ENCODE measurements at regions not wholly inside any gene's neighbourhood (a gene's known extent, or its start where the extent isn't known, plus 50 kb on each side); places are given as distances from the start of the nearest gene placed in this dataset.

DNA sequence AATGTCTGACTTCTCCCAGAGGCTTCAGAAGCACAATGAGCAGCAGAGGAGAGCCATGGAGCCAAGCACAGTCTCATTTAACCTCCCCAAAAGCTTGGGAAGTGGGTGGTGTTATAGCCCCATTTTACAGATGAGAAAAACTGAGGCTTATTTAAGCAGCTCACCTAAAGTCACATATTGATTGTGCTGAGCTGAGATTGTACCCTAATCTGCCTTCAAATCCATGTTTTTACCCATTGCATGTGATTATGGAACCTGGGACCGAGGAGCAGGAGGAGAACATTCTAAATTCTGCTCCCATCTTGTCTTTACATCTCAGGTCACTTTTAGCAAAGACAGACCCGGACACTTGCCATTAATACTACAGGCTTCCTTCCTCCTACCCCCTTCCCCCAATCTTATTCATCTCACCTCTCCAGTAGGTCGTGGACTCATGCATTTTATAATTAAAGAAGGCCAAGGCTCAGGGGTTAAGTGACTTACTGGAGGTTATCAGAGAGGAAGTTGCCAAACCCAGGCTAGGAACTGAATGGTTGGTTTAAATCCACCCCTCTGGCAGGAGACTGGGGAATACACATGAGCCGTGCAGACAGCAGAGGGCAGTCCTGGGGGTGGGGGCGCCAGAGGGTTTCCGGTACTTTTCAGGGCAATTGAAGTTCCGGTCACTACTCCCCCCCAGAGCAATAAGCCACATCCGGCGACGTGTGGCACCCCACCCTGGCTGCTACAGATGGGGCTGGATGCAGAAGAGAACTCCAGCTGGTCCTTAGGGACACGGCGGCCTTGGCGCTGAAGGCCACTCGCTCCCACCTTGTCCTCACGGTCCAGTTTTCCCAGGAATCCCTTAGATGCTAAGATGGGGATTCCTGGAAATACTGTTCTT is 51.0 kb upstream of the IL17B start (continued):
- TF ChIP-seq, protein P1, sequence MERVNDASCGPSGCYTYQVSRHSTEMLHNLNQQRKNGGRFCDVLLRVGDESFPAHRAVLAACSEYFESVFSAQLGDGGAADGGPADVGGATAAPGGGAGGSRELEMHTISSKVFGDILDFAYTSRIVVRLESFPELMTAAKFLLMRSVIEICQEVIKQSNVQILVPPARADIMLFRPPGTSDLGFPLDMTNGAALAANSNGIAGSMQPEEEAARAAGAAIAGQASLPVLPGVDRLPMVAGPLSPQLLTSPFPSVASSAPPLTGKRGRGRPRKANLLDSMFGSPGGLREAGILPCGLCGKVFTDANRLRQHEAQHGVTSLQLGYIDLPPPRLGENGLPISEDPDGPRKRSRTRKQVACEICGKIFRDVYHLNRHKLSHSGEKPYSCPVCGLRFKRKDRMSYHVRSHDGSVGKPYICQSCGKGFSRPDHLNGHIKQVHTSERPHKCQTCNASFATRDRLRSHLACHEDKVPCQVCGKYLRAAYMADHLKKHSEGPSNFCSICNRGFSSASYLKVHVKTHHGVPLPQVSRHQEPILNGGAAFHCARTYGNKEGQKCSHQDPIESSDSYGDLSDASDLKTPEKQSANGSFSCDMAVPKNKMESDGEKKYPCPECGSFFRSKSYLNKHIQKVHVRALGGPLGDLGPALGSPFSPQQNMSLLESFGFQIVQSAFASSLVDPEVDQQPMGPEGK (CRISPR knock-in tag; IDR thresholded peaks at IDR 0.05): peak; percentile 98
- TF ChIP-seq RARA (CRISPR knock-in tag; IDR thresholded peaks at IDR 0.05): peak; percentile 34; the same call in 1 of the 2 replicates
- peak; percentile 80 for TF ChIP-seq PHF20 (CRISPR knock-in tag; IDR thresholded peaks at IDR 0.05)
- peak; percentile 24; the same call in 1 of the 2 replicates for TF ChIP-seq TCF7 (IDR thresholded peaks at IDR 0.05; ENCODE audit: low read depth)
- TF ChIP-seq ZNF292 (CRISPR knock-in tag; IDR thresholded peaks at IDR 0.05; ENCODE audit: borderline replicate concordance, low read depth): 0 out of 2 replicates have a peak, but pooled peaks have one; percentile 19
- TF ChIP-seq KLF15 (CRISPR knock-in tag; IDR thresholded peaks at IDR 0.05; ENCODE audit: borderline replicate concordance): peak; percentile 71; the same call in 1 of the 2 replicates
- TF ChIP-seq, protein P2, sequence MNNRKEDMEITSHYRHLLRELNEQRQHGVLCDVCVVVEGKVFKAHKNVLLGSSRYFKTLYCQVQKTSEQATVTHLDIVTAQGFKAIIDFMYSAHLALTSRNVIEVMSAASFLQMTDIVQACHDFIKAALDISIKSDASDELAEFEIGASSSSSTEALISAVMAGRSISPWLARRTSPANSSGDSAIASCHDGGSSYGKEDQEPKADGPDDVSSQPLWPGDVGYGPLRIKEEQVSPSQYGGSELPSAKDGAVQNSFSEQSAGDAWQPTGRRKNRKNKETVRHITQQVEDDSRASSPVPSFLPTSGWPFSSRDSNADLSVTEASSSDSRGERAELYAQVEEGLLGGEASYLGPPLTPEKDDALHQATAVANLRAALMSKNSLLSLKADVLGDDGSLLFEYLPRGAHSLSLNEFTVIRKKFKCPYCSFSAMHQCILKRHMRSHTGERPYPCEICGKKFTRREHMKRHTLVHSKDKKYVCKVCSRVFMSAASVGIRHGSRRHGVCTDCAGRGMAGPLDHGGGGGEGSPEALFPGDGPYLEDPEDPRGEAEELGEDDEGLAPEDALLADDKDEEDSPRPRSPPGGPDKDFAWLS (CRISPR knock-in tag; IDR thresholded peaks at IDR 0.05; ENCODE audit: borderline replicate concordance): 0 out of 2 replicates have a peak, but pooled peaks have one; percentile 33
- TF ChIP-seq NBN (conservative IDR thresholded peaks at IDR 0.05): no peak
- TF ChIP-seq SYNCRIP (IDR thresholded peaks at IDR 0.05; ENCODE audit: insufficient read depth, low read depth, low read length): no peak
- peak; percentile 31; the same call in 1 of the 2 replicates for TF ChIP-seq ARID4A (CRISPR knock-in tag; IDR thresholded peaks at IDR 0.05; ENCODE audit: borderline replicate concordance)
- TF ChIP-seq ZBTB2 (CRISPR knock-in tag; IDR thresholded peaks at IDR 0.05; ENCODE audit: low read depth): no peak
- TF ChIP-seq NONO (IDR thresholded peaks at IDR 0.05): no peak
- peak; percentile 83 for TF ChIP-seq NONO (CRISPR knock-in tag; conservative IDR thresholded peaks at IDR 0.05)
- TF ChIP-seq NAIF1 (CRISPR knock-in tag; IDR thresholded peaks at IDR 0.05; ENCODE audit: borderline replicate concordance): no peak
